Left lung (tissue), 4 donors: ENCODE measurements at regions not wholly inside any gene's neighbourhood (a gene's known extent, or its start where the extent isn't known, plus 50 kb on each side); places are given as distances from the start of the nearest gene placed in this dataset.

Experiments used
- ATAC-seq: fragments of 200-7000 bp; cut with Tn5 transposase; one replicate; pipeline ENCODE4 v1.9.1; 2020; ENCODE audit warnings: moderate library complexity
- DNase-seq, 4 donors: peaks; one replicate each; pipeline ENCODE4 v3.0.0-alpha.2; 2013 to 2020
- H3K27ac ChIP-seq, 2 donors: fragments of 200-600 bp; sonication (generic) in 1 of 2; one replicate each; pipeline versions ENCODE4 v1.5.0 to v1.8.0; 2020 to 2021
- H3K27me3 ChIP-seq, 2 donors: fragments of 200-600 bp; sonication (generic) in 1 of 2; one replicate each; pipeline versions ENCODE4 v1.5.0 to v1.8.0; 2020 to 2021
- H3K36me3 ChIP-seq, 2 donors: fragments of 200-600 bp; sonication (generic) in 1 of 2; one replicate each; pipeline versions ENCODE4 v1.5.0 to v1.8.0; 2020 to 2021
- H3K4me1 ChIP-seq, 2 donors: fragments of 200-600 bp; one replicate each; pipeline ENCODE4 v1.8.0; 2021
- H3K4me3 ChIP-seq, 2 donors: fragments of 200-600 bp; sonication (generic) in 1 of 2; one replicate each; pipeline versions ENCODE4 v1.5.0 to v1.8.0; 2020 to 2021; ENCODE audit warnings: mild to moderate bottlenecking in 1 of 2
- H3K9me3 ChIP-seq, 2 donors: fragments of 200-600 bp; sonication (generic) in 1 of 2; one replicate each; pipeline versions ENCODE4 v1.5.0 to v1.8.0; 2020 to 2021
- intact Hi-C, 2 donors: fragments of 100-400 bp; cut with DNase I; formaldehyde crosslinking; loops; one replicate each; pipeline versions ENCODE4 v1.11.2 to v1.14.2; 2022
- TF ChIP-seq, protein P1 (sequence below), 2 donors: fragments of 200-600 bp; sonication (generic) in 1 of 2; IDR thresholded peaks; one replicate each; pipeline versions ENCODE4 v1.5.0 to v1.8.0; 2021; ENCODE audit warnings: antibody characterized with exemption in 2 of 2
- donor health status: DM: no; HTN: yes; CAD: no.
- donor health status: DM: no; HTN: no; CAD: no.

DNA sequence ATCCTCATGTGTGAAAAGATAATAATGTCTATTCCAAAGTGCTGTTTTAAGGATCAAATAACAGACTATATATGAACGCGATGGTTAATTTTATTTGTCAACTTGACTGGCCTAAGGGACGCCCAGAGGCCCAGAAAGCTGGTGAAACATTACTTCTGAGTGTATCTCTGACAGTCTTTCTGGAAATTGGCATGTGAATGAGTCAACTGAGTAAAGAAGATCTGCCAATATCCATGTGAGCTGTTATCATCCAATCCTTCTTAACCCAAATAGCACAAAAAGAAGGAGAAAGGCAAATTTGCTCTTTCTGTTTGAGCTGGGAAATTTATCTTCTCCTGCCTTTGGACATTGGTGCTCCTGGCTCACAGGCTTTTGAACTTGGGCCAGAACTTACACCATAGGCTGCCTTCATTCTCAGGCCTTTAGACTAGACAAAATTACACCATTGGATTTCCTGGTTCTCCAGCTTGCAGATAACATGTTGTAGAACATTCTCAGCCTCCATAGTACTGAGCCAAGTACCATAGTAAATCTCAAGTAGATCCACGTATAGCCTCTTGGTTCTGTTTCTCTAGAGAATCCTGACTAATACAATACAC, 114.7 kb upstream of the DOCK10 start:
- H3K4me3 ChIP-seq: no peak overlapping the region
- ATAC-seq: no peak
- TF ChIP-seq, protein P1, sequence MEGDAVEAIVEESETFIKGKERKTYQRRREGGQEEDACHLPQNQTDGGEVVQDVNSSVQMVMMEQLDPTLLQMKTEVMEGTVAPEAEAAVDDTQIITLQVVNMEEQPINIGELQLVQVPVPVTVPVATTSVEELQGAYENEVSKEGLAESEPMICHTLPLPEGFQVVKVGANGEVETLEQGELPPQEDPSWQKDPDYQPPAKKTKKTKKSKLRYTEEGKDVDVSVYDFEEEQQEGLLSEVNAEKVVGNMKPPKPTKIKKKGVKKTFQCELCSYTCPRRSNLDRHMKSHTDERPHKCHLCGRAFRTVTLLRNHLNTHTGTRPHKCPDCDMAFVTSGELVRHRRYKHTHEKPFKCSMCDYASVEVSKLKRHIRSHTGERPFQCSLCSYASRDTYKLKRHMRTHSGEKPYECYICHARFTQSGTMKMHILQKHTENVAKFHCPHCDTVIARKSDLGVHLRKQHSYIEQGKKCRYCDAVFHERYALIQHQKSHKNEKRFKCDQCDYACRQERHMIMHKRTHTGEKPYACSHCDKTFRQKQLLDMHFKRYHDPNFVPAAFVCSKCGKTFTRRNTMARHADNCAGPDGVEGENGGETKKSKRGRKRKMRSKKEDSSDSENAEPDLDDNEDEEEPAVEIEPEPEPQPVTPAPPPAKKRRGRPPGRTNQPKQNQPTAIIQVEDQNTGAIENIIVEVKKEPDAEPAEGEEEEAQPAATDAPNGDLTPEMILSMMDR (IDR thresholded peaks at IDR 0.05): no peak
- intact Hi-C loops: no loop called here
- H3K27me3 ChIP-seq: no peaks in the 10 kb centered on the region
- no peak for DNase-seq
- H3K4me1 ChIP-seq: no peaks in the 10 kb centered on the region
- no peak overlapping the region for H3K27ac ChIP-seq
- H3K9me3 ChIP-seq: no peaks in the 10 kb centered on the region
- H3K36me3 ChIP-seq: no peaks in the 10 kb centered on the region

DNA sequence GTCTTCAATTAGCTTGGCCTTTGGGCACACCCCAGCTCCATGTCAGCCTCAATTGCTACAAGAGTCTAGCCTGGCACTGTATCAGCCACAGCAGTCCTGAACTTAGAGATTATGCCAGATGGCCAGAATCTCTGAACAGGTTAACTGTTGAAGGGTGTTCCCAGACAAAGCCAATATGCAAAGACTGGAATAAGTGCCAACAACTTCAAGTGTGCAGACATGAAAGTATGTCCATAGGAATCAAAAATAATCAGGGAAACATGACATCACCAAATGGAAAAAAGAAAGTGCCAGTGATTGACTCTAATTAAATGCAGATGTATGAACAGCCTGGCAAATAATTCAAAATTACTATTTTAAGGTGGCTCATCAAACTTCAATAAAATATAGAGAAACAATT, 98.5 kb upstream of the DOCK10 start:
- H3K9me3 ChIP-seq: no peaks in the 10 kb centered on the region
- no peak for ATAC-seq
- no peaks in the 10 kb centered on the region for H3K27me3 ChIP-seq
- no peak for DNase-seq
- no peak overlapping the region for H3K27ac ChIP-seq
- TF ChIP-seq, protein P1 (IDR thresholded peaks at IDR 0.05): no peak
- intact Hi-C loops: no loop called here
- no peak overlapping the region for H3K4me3 ChIP-seq
- no peaks in the 10 kb centered on the region for H3K36me3 ChIP-seq
- no peaks in the 10 kb centered on the region for H3K4me1 ChIP-seq

DNA sequence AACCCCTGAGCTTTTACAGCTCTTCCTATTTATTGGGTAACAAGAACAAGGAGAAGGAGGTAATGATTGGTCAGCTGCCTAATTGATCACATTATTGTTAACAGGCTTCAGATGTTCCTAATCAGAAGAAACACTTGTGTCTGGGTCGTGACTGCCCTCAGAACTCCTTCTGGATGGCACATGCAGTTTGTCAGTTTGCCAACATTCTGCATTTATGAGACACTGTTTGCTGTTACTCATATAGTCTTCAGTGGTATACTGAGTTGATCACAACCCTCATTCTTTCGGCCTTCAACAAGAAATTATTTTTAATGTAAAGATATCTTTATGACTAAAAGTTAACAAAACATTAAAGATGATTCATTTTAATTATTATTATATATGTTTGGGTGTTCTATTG, 95.7 kb upstream of the DOCK10 start:
- ATAC-seq (no peak), DNase-seq (no peak)
- intact Hi-C loops: no loop called here
- no peaks in the 10 kb centered on the region for H3K36me3 ChIP-seq
- no peak overlapping the region for H3K4me3 ChIP-seq
- no peak overlapping the region for H3K27ac ChIP-seq
- no peaks in the 10 kb centered on the region for H3K4me1 ChIP-seq
- H3K9me3 ChIP-seq: no peaks in the 10 kb centered on the region
- TF ChIP-seq, protein P1 (IDR thresholded peaks at IDR 0.05): no peak
- no peaks in the 10 kb centered on the region for H3K27me3 ChIP-seq

DNA sequence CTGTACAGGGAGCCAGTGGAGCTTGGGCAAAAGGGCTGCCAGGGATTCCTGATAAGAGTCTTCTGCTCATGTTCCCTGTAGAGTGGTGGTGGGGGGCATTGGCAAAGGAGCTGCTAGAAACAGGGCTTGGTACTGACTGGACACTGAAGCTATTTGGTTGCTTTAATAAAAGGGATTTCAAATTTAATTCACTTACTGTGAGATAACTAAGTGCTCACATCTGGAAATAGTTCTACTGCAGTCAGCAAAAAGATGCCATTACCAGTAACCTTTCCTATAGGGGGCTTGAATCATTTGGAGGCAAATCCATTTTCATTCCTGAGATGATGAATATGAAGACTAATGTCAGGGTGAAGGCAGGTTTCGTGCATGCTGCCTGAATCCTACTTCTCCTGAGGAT, 94.3 kb upstream of the DOCK10 start:
- H3K27me3 ChIP-seq: no peaks in the 10 kb centered on the region
- intact Hi-C loops: no loop called here
- TF ChIP-seq, protein P1 (IDR thresholded peaks at IDR 0.05): no peak
- H3K4me3 ChIP-seq: no peak overlapping the region
- H3K9me3 ChIP-seq: no peaks in the 10 kb centered on the region
- no peaks in the 10 kb centered on the region for H3K36me3 ChIP-seq
- no peak for ATAC-seq
- no peak for DNase-seq
- no peak overlapping the region for H3K27ac ChIP-seq
- no peaks in the 10 kb centered on the region for H3K4me1 ChIP-seq

DNA sequence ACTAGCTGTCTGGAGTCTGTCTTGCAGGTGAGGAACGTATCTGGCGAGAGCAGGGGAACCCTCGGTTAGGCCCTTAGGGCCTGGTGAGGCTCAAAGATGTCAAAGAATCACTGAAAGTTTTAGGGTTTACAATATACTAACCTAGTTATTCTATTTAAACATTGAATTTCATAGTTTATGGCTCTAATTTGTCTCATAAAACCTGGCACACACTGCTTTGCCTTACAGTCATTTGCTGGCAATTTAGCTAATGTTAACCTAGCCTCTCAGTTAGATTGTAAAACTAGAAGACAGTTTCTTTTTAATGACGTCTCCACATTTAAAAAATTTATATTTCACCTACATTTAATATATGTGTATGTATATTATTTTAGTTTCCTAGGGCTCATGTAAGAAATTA, 89.6 kb upstream of the DOCK10 start:
- no peak for DNase-seq
- Histone ChIP-seq H3K36me3 (no peaks in the 10 kb centered on the region), H3K4me3 (no peak overlapping the region), H3K27me3 (no peaks in the 10 kb centered on the region), H3K9me3 (no peaks in the 10 kb centered on the region), H3K27ac (no peak overlapping the region), H3K4me1 (no peaks in the 10 kb centered on the region)
- no peak for ATAC-seq
- TF ChIP-seq, protein P1 (IDR thresholded peaks at IDR 0.05): no peak
- intact Hi-C loops: no loop called here
